CD4-positive, alpha-beta T cell treated with Interleukin-2 at 100 ng/mL for 4 hours (primary cell): ENCODE measurements at regions not wholly inside any gene's neighbourhood (a gene's known extent, or its start where the extent isn't known, plus 50 kb on each side); places are given as distances from the start of the nearest gene placed in this dataset.
"Not testable (repeated sequence)": the region's sequence is repeated elsewhere in the genome, so short reads cannot be mapped to it uniquely, and the experiment has no call there.

Experiments used
- DNase-seq: peaks from one replicate; pipeline ENCODE4 v3.0.0-alpha.2; 2020; ENCODE audit warnings: low spot score

DNA sequence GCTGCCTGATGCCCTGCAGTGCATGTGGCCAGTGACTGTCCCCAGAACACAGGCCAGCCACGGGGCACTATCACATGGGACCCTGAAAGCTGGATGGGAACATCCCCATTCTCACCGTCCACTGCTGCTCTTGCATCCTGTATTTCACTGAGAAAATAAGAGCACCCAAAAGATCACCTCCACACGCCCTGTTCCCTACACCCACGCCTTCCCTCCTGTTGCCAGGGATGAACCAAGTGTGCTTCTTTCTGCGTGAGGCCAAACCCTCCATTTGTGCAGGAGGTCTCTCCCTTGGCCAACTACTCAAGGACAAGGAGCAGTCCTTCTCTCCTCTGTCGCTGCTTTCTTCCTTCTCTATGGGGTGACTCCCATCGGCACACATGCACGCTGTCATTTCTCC lies 118.3 kb downstream of the LRRC37A3 start:
- not testable (repeated sequence) for DNase-seq

- not testable (repeated sequence) for DNase-seq
These were observed 118.8 kb downstream of the LRRC37A3 start for GRCh38 chr17:64800361-64800895.

- DNase-seq, result not testable (repeated sequence)
These were observed 119.6 kb downstream of the LRRC37A3 start for GRCh38 chr17:64799543-64800188.

DNA sequence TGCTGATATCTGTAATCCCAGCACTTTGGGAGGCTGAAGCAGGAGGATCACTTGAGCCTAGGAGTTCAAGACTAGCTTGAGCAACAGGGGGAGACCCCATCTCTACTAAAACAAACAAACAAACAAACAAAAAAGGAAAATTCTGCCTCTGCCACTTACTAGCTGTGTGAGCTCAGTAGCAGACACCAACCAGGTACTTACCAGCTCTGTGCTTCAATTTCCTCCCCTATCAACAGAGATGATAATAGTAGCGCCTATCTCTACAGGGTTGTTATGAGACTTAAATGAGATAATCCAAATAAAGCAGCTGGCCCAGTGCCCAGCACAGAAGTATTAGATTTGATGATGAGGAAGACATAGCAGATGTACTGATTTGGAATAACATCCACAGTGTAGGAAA lies 120.3 kb downstream of the LRRC37A3 start:
- not testable (repeated sequence) for DNase-seq

DNA sequence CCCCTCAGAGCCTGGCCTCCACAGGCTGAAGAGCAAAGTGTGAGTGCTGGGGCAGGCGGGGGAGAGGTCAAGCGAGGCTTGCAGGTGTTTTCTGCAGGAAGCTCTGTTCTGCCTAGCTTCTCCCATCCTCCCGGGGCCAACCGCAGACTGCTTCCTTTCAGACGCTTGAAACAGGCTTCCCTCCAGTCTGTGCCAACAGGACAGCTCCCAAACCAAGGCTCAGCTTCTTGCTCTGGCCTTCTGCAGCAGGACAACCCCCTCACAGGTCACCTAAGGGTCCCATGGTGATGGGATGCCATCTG lies 120.8 kb downstream of the LRRC37A3 start:
- DNase-seq, result not testable (repeated sequence)

- DNase-seq, result not testable (repeated sequence)
These were observed 121.4 kb downstream of the LRRC37A3 start for GRCh38 chr17:64797746-64798488.

GRCh38 chr17:64795342-64795741 lies 123.9 kb downstream of the LRRC37A3 start:
- not testable (repeated sequence) for DNase-seq

DNA sequence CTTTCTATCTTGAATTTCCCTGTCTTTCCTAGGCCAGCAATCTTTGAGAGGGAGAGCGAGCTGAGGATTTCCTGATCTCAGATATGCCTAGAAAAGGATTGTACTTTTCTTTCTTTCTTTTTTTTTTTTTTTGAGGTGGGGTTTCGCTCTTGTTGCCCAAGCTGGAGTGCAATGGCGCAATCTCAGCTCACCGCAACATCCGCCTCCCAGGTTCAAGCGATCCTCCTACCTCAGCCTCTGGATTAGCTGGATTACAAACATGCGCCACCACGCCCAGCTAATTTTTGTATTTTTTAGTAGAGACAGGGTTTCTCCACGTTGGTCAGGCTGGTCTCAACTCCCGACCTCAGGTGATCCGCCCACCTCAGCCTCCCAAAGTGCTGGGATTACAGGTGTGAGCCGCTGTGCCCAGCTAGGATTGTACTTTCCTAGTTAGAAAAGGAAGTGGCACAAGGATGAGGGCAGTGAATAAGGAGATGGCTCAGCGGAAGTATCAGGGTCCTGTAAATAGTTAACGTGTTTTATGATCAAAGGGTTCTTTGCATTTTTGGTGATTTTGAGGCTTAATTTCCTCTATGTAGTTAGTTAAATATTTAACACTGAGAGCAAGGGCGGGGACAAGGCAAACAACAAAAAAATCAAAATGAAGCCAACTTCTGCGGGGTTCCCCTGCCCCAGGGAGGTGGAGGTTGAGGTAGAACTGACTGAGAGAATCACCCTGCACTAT lies 124.6 kb downstream of the LRRC37A3 start:
- not testable (repeated sequence) for DNase-seq

GRCh38 chr17:64794113-64794512 lies 125.2 kb downstream of the LRRC37A3 start:
- DNase-seq, result not testable (repeated sequence)

- DNase-seq, result peak; percentile 60
These were observed 126.3 kb downstream of the LRRC37A3 start for GRCh38 chr17:64792793-64793575.

- DNase-seq, result not testable (repeated sequence)
These were observed 127.0 kb downstream of the LRRC37A3 start for GRCh38 chr17:64792276-64792675.

GRCh38 chr17:64791691-64792090 lies 127.6 kb downstream of the LRRC37A3 start:
- not testable (repeated sequence) for DNase-seq

DNA sequence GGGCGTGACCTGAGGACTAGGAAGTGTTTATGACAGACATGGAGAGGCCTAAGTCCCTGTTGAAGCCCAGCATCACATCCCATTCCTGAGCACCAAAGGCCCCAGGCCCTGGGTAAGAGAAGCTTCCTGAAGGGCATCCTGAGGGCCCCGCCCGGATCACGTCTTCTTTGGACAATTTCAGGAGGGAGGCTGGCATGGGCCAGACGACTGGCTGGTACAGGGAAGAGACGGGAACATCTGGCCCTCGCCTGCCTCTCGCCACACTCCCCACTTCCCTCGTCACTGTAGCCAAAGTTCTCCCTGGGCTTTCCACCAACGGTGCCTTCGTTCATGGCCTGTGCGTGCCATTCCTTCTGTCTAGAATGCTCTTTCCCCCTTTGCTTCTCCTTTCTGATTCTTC lies 128.1 kb downstream of the LRRC37A3 start:
- DNase-seq, result not testable (repeated sequence)

DNA sequence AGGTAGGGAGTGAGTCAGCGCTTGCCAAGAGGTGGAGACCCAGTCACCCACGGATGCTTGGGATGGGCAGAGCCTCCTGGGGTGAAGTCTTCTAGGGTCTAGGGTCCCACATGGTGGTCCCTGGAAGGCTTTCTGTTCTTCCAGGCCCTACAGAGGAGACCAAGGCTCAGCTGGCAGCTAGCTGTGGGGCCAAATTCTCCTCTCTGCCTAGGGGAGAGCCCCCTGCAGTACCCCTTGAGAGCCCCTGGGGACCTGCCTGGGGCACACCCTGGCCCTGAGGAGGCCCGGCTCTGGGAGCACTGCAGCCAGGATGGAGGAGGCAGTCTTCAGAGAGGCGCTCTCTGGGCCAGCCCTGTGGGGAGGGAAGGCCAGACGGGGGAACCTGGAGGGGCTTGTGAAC lies 128.6 kb upstream of the SMURF2 start:
- not testable (repeated sequence) for DNase-seq

GRCh38 chr17:64790193-64790592 lies 128.1 kb upstream of the SMURF2 start:
- DNase-seq, result not testable (repeated sequence)

- DNase-seq, result not testable (repeated sequence)
These were observed 126.9 kb upstream of the SMURF2 start for GRCh38 chr17:64789061-64789445.

DNA sequence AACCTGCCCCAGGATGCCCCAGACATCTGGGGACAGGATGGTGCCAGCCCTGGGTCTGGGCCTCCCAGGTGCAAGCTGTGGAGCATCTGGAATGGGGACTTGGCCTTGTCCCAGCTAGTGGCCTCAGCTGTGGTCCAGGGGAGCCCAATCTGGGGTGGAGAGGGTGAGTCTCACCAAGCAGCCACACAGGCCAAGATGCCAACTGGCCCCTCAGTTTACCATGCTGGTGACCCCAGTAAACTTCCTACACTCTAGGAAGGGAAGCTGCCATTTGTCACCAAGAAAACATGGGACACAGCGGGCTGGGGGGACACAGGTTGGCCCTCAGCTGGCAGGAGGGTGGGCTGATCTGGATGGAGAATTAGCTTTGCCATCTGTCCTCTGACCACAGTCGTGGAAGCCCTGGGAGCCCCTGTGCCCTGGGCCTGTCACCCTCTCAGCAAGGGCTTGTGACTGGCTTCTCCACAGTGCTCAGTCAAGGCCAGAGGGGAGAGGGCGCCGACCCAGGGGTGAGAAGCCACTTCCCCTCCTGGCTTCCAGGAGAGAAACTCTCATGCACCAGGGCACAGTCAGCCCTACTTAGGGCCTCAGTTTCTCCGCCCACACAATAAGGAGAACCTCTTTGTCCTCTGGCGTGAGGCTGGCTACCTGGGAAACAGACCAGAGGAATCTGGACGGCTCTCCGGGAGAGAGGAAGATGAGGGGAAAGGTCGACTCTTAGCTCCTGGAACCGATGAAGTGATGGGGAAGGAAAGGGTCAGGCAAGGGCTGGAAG lies 126.4 kb upstream of the SMURF2 start:
- no peak for DNase-seq

- DNase-seq, result no peak
These were observed 125.8 kb upstream of the SMURF2 start for GRCh38 chr17:64787921-64788271.

- no peak for DNase-seq
These were observed 125.3 kb upstream of the SMURF2 start for GRCh38 chr17:64787255-64787920.

- no peak for DNase-seq
These were observed 124.2 kb upstream of the SMURF2 start for GRCh38 chr17:64786337-64786736.

- no peak for DNase-seq
These were observed 122.9 kb upstream of the SMURF2 start for GRCh38 chr17:64785011-64785421.
